Hepatocyte (in vitro differentiated cells): ENCODE measurements at regions not wholly inside any gene's neighbourhood (a gene's known extent, or its start where the extent isn't known, plus 50 kb on each side); places are given as distances from the start of the nearest gene placed in this dataset.
"Not testable (repeated sequence)": the region's sequence is repeated elsewhere in the genome, so short reads cannot be mapped to it uniquely, and the experiment has no call there.

Experiments used
- DNase-seq: peaks from one replicate; pipeline ENCODE4 v3.0.0-alpha.2; 2016; ENCODE audit warnings: low spot score
- H2AFZ ChIP-seq: fragments of 200-600 bp; sonication (generic); 2 replicates; pipeline ENCODE4 v1.6.0; 2016; ENCODE audit warnings: antibody characterized with exemption, mild to moderate bottlenecking
- H3K27ac ChIP-seq: fragments of 200-600 bp; sonication (generic); 2 replicates; pipeline ENCODE4 v1.5.1; 2016; ENCODE audit warnings: mild to moderate bottlenecking
- H3K27me3 ChIP-seq: fragments of 200-600 bp; sonication (generic); 2 replicates; pipeline ENCODE4 v1.6.1; 2016
- H3K36me3 ChIP-seq: fragments of 200-600 bp; sonication (generic); replicated peaks from 2 replicates; pipeline ENCODE4 v1.5.1; 2016; ENCODE audit warnings: low read depth; ENCODE audit not compliant: insufficient read depth
- H3K4me1 ChIP-seq: fragments of 200-600 bp; sonication (generic); 2 replicates; pipeline ENCODE4 v1.5.1; 2016; ENCODE audit warnings: mild to moderate bottlenecking, moderate library complexity; ENCODE audit not compliant: insufficient read depth
- H3K4me2 ChIP-seq: fragments of 200-600 bp; sonication (generic); 2 replicates; pipeline ENCODE4 v1.6.0; 2016
- H3K4me3 ChIP-seq: fragments of 200-600 bp; sonication (generic); 2 replicates; pipeline ENCODE4 v1.5.1; 2016; ENCODE audit warnings: mild to moderate bottlenecking
- H3K79me2 ChIP-seq: fragments of 200-600 bp; sonication (generic); 2 replicates; pipeline ENCODE4 v1.6.0; 2017; ENCODE audit warnings: mild to moderate bottlenecking
- H3K9me2 ChIP-seq: fragments of 200-600 bp; sonication (generic); replicated peaks from 2 replicates; pipeline ENCODE4 v1.6.0; 2017; ENCODE audit warnings: mild to moderate bottlenecking; ENCODE audit not compliant: insufficient read depth
- H3K9me3 ChIP-seq: fragments of 200-600 bp; sonication (generic); 2 replicates; pipeline ENCODE4 v1.5.1; 2016; ENCODE audit warnings: low read depth, mild to moderate bottlenecking
- H4K20me1 ChIP-seq: fragments of 200-600 bp; sonication (generic); 2 replicates; pipeline ENCODE4 v1.6.0; 2016; ENCODE audit warnings: mild to moderate bottlenecking; ENCODE audit not compliant: insufficient read depth, poor library complexity, severe bottlenecking
- EZH2 ChIP-seq: fragments of 200-600 bp; sonication (generic); IDR thresholded peaks from 2 replicates; pipeline ENCODE4 v1.6.1; 2016; ENCODE audit warnings: antibody characterized with exemption, mild to moderate bottlenecking, borderline replicate concordance
- EZH2phosphoT487 ChIP-seq: fragments of 200-600 bp; sonication (generic); IDR thresholded peaks from one replicate; pipeline ENCODE4 v1.6.1; 2018; ENCODE audit warnings: antibody characterized with exemption, mild to moderate bottlenecking, low read depth, moderate library complexity; ENCODE audit not compliant: unreplicated experiment, severe bottlenecking
- WGBS: methylation state at CpG from one replicate; pipeline ENCODE4 v1.1.6; 2016; ENCODE audit warnings: low lambda C conversion rate; ENCODE audit errors: missing lambda C conversion rate; 5-methylcytosine and 5-hydroxymethylcytosine counted together
- TF ChIP-seq, protein P1 (sequence below): fragments of 200-600 bp; sonication (generic); IDR thresholded peaks from 2 replicates; pipeline ENCODE4 v1.5.1; 2016; ENCODE audit warnings: antibody characterized with exemption, mild to moderate bottlenecking; ENCODE audit not compliant: poor library complexity

DNA sequence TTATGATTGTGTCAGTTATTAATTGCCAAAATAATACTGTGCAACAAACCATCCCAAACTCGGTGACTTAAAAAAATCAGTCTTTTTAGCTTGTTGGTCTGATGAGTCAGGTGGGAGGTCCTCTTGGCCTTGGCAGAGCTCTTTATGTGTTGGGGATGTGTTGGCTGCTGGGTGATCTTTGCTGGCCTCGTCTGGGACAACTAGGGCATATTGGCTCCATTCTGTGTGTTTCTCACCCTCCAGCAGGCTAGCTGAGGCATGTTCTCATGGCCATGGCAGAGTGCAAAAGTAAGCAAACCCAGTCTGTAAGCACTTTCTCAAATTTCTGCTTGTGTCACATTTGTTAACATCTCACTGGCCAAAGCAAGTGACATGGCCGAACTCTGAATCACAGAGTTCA lies 251.6 kb downstream of the RPLP1 start:
- no peak overlapping the region for H2AFZ ChIP-seq
- H3K9me2 ChIP-seq: no peaks in the 10 kb centered on the region
- H3K4me1 ChIP-seq: peaks cover 8% of the 10 kb centered on the region
- WGBS: 65% methylated on average over 3 of the region's 3 CpGs
- H3K27me3 ChIP-seq: no peaks in the 10 kb centered on the region
- DNase-seq: no peak
- no peaks in the 10 kb centered on the region for H3K36me3 ChIP-seq
- no peak overlapping the region for H3K27ac ChIP-seq
- H3K79me2 ChIP-seq: no peaks in the 10 kb centered on the region
- H3K9me3 ChIP-seq: no peaks in the 10 kb centered on the region
- TF ChIP-seq, protein P1, sequence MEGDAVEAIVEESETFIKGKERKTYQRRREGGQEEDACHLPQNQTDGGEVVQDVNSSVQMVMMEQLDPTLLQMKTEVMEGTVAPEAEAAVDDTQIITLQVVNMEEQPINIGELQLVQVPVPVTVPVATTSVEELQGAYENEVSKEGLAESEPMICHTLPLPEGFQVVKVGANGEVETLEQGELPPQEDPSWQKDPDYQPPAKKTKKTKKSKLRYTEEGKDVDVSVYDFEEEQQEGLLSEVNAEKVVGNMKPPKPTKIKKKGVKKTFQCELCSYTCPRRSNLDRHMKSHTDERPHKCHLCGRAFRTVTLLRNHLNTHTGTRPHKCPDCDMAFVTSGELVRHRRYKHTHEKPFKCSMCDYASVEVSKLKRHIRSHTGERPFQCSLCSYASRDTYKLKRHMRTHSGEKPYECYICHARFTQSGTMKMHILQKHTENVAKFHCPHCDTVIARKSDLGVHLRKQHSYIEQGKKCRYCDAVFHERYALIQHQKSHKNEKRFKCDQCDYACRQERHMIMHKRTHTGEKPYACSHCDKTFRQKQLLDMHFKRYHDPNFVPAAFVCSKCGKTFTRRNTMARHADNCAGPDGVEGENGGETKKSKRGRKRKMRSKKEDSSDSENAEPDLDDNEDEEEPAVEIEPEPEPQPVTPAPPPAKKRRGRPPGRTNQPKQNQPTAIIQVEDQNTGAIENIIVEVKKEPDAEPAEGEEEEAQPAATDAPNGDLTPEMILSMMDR: no peak
- TF ChIP-seq EZH2phosphoT487: no peak
- no peak for TF ChIP-seq EZH2
- no peak overlapping the region for H3K4me2 ChIP-seq
- no peak overlapping the region for H3K4me3 ChIP-seq
- H4K20me1 ChIP-seq: no peaks in the 10 kb centered on the region

- no peak for TF ChIP-seq EZH2
- no peak for TF ChIP-seq EZH2phosphoT487
- TF ChIP-seq, protein P1: no peak
- no peak overlapping the region for H3K27ac ChIP-seq
- H3K9me2 ChIP-seq: no peaks in the 10 kb centered on the region
- H3K4me1 ChIP-seq: peaks cover 8% of the 10 kb centered on the region
- DNase-seq: no peak
- no peaks in the 10 kb centered on the region for H3K9me3 ChIP-seq
- H3K79me2 ChIP-seq: no peaks in the 10 kb centered on the region
- WGBS: 80% methylated on average over 4 of the region's 4 CpGs
- no peaks in the 10 kb centered on the region for H3K36me3 ChIP-seq
- H3K27me3 ChIP-seq: no peaks in the 10 kb centered on the region
- no peak overlapping the region for H2AFZ ChIP-seq
- H4K20me1 ChIP-seq: no peaks in the 10 kb centered on the region
- H3K4me3 ChIP-seq: no peak overlapping the region
- no peak overlapping the region for H3K4me2 ChIP-seq
Measured at GRCh38 chr15:69704700-69705099, 252.1 kb downstream of the RPLP1 start.

DNA sequence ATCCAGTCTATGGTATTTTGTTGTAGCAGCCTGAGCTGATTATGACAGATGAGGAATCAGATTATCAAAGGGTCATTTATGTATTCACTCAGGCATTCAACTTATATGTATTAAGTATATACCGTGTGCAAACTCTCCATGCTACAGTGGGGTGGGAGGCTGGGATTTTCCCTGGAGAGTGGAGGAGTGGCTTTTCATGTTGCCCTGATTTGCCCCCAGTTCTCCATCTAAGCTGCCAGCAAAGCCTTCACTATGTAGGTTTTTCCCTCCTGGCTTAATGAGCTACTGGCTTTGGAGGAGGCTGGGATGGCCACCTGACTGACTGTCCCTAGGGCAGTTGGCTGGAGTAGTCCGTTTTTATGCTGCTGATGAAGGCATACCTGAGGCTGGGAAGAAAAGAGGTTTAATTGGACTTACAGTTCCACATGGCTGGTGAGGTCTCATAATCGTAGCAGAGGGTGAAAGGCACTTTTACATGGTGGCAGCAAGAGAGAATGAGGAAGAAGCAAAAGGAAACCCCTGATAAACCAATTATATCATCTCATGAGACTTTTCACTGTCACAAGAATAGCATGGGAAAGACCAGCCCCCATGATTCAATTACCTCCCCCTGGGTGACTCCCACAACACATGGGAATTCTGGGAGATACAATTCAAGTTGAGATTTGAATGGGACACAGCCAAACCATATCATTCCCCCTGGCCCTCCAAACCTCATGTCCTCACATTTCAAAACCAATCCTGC lies 253.9 kb downstream of the RPLP1 start:
- no peak for DNase-seq
- H3K9me2 ChIP-seq: no peaks in the 10 kb centered on the region
- H4K20me1 ChIP-seq: no peaks in the 10 kb centered on the region
- no peak overlapping the region for H3K4me3 ChIP-seq
- no peaks in the 10 kb centered on the region for H3K36me3 ChIP-seq
- H3K4me1 ChIP-seq: peaks cover 8% of the 10 kb centered on the region
- H3K27me3 ChIP-seq: no peaks in the 10 kb centered on the region
- no peak overlapping the region for H3K4me2 ChIP-seq
- no peak overlapping the region for H3K27ac ChIP-seq
- WGBS: 95% methylated on average over 3 of the region's 3 CpGs
- H3K9me3 ChIP-seq: no peaks in the 10 kb centered on the region
- no peak overlapping the region for H2AFZ ChIP-seq
- H3K79me2 ChIP-seq: no peaks in the 10 kb centered on the region
- TF ChIP-seq EZH2 (no peak), EZH2phosphoT487 (no peak)
- TF ChIP-seq, protein P1: no peak

GRCh38 chr15:69707241-69707640 lies 254.6 kb downstream of the RPLP1 start:
- H3K4me1 ChIP-seq, H2AFZ ChIP-seq, H3K4me2 ChIP-seq, H3K27me3 ChIP-seq, H3K4me3 ChIP-seq, H3K27ac ChIP-seq, DNase-seq, H3K79me2 ChIP-seq, H3K9me3 ChIP-seq, H4K20me1 ChIP-seq, H3K36me3 ChIP-seq, H3K9me2 ChIP-seq: not testable (repeated sequence)
- WGBS: 92% methylated on average over 4 of the region's 4 CpGs

DNA sequence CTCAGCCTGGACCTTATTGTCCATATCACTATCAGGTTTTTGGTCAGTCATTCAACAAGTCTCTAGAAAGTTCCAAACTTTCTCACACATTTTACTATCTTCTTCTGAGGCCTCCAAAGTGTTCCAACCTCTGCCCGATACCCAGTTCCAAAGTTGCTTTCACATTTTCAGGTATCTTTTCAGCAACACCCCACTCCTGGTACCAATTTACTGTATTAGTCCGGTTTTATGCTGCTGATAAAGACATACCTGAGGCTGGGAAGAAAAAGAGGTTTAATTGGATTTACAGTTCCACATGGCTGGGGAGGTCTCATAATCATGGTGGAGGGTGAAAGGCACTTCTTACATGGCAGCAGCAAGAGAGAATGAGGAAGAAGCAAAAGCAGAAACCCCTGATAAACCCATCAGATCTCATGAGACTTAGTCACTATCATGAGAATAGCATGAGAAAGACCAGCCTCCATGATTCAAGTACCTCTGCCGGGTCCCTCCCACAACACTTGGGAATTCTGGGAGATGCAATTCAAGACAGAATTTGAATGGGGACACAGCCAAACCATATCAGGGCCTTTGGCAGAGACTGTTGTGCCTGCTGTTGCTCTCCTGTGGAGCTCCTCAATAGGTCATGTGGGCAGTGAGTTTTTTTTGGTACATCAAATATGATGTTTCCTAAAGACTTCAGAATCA lies 256.0 kb downstream of the RPLP1 start:
- H3K27me3 ChIP-seq, H3K4me1 ChIP-seq, H3K9me2 ChIP-seq, H3K9me3 ChIP-seq, H3K4me2 ChIP-seq, H3K79me2 ChIP-seq, H4K20me1 ChIP-seq, H2AFZ ChIP-seq, DNase-seq, H3K36me3 ChIP-seq, H3K4me3 ChIP-seq, H3K27ac ChIP-seq: not testable (repeated sequence)
- WGBS: 86% methylated on average over 3 of the region's 3 CpGs
